ENCODE measurements at regions not wholly inside any gene's neighbourhood (a gene's known extent, or its start where the extent isn't known, plus 50 kb on each side); places are given as distances from the start of the nearest gene placed in this dataset.
"Not testable (repeated sequence)": the region's sequence is repeated elsewhere in the genome, so short reads cannot be mapped to it uniquely, and the experiment has no call there.

DNA sequence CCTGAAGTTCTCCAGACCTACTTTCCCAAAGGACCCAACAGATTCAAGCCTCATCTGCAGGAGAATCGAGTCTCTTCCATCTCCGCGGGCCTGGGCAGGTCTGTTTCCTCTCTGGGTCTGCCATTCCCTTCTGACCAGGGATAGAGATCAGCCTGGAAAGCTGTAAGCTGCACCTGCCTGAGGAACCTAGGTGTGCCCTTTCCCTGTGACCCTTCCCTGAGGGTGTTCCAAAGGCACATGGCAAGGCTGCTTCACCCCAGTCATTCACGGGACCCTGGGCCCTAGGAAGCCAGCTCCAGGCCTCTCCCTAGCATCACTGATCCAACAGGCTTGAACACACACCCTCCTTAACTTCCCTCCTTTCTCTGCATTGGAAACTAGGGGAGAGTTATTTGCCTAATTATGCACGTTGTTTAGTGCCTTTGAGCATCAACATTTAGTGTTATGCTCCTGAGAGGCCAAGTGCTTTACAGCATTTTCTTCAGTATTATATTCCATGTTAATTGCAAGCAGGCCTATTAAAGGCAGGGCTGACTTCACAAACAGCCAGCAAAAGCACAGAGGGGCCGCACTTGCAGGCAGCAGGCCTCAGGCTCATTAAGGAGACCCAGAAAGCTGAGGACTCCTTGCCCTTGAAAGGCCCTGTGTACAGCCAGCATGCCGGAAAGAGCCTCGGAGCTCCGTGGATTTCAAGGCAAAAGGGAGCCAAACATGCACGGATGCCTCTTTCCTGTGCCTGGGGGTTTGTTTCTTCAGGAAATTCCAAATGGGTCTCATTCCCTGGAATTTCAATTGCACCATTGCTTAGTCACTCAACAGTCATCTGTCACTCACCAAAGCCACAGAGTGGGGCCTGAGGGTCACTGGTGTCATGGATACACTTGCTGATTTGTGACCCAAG is 91.0 kb upstream of the FAM20C start:
- DNase-seq (ENCODE audit: low spot score) = no peak

DNA sequence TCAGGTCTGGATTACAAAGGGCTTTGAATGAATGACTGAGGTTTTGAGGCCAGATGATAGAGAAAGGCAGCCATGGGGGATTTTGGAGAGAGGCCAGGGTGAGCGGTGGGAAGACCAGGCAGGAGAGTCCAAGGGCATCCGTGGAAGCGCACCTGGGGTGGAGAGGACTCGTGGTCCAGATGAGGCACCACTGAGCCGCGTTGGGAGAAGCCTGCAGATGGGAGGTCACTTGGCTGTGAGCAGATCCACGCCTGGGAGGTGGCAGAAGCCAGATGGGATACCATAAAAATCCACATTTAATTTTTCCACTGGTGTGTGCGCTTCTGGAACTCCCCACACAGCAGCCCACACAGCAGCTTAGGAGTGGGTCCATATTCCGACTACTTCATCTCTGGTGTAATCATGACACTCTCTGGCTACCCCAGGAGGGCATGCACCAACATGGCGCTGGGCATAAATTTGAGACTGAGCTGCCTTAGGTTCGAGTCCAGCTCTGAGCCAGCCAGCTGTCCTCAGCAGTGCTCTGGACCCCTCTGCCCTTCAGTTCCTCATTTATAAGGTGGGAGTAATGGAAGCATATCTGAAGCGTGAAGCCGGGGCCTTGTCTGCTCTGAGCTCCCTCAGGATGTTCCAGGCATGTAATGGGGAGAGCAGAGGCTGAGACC is 90.2 kb upstream of the FAM20C start:
- DNase-seq (ENCODE audit: low spot score) = no peak

DNA sequence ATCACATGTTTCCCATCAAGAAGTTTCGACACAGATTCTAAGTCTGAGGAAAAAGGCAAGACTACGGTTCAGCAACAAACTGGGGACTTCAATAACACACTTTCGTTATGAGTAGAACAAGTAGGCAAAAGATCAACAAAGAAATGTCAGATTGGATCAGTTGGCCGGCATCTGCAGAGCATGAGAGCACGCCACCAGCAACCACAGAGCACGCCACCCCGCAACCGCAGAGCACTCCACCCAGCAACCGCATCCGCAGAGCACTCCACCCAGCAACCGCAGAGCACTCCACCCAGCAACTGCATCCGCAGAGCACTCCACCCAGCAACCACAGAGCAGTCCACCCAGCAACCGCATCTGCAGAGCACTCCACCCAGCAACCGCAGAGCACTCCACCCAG is 89.7 kb upstream of the FAM20C start:
- no peak for DNase-seq (ENCODE audit: low spot score)

DNA sequence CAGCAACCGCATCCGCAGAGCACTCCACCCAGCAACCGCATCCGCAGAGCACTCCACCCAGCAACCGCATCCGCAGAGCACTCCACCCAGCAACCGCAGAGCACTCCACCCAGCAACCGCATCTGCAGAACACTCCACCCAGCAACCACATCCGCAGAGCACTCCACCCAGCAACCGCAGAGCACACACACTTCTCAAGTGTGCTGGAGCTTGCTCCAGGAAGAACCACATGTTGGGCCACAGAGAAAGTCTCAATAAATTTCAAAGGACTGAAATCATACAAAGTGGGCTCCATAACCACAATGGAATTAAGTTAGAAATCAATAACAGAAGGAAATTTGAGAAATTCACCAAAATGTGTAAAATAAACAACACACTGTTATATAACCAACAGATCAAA is 88.4 kb upstream of the FAM20C start:
- not testable (repeated sequence) for DNase-seq (ENCODE audit: low spot score)

DNA sequence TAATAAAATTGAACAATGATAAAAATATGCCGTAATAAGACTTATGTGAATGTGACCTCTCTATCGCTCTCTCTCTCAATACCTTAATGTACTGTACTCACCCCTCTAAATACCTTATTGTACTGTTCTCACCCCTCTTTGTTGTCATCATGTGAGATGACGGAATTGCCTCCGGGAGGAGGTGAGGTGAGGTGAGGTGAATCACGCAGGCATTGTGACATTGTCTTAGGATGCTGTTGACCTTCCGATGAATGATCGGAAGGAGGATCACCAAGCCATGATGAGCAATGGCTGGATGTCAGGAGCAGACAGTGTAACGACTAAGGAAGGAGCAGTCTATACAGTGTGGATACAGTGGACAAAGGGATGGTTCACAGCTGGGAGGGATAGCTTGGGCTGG is 87.4 kb upstream of the FAM20C start:
- DNase-seq (ENCODE audit: low spot score) = no peak

DNA sequence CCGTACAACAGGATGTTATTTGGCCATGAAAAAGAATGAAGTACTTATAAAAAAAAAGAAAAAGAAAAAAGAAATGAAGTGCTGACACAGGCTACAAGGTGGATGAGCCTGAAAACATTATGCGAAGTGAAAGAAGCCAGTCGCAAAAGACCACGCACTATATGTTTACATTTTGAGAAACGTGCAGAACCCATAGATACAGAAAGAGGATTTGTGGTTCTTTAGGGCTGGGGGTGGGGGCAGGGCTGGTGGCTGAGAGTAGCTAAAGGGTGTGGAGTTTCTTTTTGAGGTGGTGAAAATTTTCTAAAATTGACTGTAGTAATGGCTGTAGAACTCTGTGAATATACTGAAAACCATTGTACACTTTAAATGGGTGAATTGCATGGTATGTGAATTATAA is 86.0 kb upstream of the FAM20C start:
- no peak for DNase-seq (ENCODE audit: low spot score)

DNA sequence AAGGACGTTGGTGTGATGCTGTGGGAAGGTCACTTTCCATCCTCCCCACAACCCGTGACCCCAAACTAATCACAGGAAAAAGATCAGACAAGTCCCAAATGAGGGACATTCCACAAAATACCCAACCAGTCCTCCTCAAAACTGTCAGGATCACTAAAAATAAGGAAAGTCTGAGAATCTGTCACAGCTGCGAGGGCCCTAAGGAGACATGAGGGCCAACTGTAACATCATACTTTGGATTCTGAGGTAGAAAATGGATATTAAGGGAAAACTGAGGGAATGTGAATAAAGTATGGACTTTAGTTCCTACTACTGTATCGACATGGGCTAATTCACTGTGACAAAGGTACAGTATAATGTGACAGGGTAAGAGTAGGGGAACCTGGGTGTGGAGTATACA is 85.1 kb upstream of the FAM20C start:
- DNase-seq (ENCODE audit: low spot score) = no peak

DNA sequence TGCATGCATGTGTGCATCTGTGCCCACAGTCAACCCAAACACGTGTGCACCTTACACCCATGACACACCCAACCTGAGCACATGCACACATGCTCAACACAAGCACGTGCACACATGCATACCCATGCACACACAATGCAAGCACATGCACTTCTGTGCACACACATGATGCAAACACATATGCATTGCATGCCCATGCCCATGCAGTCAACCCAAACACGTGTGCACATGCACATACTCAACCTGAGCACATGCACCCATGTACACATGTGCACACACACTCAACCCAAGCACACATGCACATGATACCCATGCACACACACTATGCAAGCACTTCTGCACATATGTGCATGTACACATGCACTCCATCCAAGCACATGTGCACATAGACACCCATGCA is 84.5 kb upstream of the FAM20C start:
- no peak for DNase-seq (ENCODE audit: low spot score)

DNA sequence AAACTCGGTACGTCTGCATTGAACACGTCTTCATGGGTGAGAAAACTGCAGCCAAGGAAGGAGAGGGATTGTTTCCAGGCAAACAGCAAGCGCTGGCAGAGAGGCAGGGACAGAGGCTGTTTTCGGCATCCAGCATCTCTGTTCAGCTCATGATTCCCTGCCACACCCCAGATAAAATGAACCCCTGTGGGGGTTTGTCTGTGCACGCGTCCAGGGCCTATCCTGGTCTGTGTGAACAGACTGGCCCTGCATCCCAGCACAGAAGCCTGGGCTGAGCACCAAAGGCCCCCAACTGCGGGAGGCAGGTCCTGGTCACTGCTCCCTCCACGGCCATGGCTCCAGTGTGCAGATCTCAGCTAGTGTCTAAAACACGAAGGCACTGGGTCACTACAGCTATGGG is 83.3 kb upstream of the FAM20C start:
- no peak for DNase-seq (ENCODE audit: low spot score)

DNA sequence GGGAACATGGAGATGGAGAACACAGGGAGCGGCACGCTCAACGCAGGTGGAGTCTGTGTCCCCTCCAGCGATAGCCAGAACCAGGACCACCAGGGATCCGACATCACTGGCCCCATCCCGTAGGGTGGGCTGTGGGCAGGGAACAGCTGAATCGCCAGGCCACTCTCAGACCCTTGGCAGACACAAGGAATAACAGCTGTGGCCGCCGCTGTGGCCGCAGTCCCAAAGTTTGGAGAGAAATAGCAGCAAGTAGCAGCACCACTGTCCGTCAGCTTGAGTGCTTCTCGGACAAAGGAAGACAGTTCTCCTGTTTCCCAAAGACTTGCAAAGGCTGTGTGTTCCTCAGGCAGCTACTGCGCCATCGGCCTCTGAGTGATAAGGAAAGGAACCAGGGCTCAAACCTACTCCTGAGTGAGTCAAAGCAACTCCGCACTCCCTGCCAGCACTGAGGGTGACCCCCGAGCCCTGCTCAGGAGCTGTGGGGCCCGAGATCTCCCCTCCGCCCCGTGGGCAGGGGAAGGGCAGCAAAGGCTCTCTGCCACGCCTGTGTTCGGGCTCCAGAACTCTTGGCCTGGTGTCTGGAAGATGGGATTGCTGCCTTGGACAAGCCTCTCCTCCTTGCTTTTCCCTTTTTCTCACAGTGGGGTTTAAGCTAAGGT is 82.3 kb upstream of the FAM20C start:
- DNase-seq (ENCODE audit: low spot score) = no peak

DNA sequence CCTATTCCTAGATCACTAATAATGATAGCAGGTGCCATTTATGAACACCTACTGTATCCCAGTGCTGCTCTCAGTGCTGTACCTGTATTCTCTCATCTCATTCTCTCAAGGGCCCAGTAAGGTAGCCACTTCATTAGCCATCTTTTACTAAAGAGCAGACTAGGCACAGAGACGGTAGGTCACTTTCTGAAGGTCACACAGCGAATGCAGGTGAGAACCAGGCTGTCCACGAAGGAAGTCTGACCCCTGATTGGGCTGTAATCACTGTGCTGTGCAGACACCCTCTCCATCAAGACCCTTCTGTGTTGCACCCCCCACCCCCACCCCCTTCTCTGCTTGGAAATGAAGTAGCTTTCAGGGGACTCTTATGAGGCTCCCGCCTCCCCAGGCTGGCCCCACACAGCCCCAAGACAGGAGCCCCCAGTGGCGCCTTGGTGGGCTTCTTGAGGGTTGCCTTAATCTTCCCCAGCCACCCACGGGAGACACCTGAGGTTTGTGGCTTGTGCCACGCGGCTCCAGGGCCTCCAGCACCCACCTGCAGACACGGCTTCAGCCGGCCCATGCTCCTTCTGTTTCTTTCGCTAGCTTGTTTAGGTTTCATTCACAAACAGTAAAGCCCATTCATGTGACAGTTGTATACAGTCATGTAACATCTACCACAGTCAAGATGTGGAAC is 81.7 kb upstream of the FAM20C start:
- DNase-seq (ENCODE audit: low spot score) = no peak

DNA sequence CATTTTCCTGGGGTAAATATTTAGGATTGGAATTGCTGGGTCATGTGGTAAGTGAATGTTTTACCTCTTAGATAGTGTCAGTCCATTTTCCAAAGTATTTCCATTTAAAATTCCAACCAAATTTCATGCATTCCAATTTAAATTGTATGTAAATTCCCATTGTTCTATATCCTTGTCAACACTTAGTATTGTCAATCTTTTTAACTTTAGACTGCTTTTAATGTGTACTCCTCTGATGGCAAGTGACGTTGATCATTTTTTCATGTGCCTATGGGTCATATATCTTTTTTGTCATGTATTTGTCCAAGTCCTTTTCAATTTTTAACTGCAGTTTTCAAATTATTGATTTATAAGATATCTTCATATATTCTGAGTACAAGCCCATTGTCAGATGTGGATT is 80.8 kb upstream of the FAM20C start:
- no peak for DNase-seq (ENCODE audit: low spot score)

DNA sequence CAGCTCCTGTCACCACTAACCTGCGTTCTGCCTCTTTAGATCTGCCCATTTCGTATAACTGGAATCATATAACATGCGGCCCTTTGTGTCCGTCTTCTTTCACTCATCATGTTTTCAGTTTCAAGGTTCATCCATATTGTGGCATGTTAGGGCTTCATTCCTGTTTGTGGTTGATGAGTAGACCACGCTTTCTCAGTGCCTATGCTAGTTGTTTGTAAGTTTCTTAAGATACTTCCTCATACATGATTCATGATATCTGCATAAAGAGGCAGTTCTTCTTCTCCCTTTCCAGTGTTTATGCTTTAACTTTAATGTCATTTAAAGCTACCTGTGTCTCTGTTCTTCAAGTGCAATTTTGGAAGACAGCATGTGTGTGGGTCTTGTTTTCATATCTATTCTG is 79.5 kb upstream of the FAM20C start:
- DNase-seq (ENCODE audit: low spot score) = no peak

DNA sequence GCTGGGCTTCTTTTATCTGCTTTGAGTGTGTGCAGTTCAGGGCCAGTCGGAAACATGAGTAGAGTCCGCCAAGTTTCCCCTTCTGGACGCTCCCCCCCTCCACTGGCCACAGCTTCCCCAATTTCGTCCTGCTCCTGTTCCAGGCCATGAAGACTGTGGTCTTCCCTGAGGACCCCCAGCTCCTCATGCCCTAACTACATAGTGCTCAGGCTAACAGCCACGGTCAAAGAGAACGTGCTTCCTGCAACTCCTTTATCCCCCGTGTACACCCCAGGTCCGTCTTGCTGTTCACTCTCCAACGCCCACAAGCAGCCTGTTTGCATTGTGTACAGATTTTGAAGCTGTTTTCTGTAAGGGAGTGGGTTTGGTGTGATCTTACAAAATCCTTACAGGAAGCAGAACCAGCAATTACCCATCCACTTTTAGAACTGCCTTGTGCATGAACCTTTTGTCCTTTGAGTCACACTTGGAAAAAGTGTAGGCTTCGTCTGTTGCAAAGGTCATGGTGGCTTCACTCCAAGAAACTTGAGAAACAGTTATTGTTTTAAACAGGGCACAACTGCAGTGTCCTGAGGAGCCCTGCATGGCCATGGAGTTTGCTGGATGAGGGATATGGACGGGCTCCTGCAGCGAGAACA is 77.0 kb upstream of the FAM20C start:
- no peak for DNase-seq (ENCODE audit: low spot score)

DNA sequence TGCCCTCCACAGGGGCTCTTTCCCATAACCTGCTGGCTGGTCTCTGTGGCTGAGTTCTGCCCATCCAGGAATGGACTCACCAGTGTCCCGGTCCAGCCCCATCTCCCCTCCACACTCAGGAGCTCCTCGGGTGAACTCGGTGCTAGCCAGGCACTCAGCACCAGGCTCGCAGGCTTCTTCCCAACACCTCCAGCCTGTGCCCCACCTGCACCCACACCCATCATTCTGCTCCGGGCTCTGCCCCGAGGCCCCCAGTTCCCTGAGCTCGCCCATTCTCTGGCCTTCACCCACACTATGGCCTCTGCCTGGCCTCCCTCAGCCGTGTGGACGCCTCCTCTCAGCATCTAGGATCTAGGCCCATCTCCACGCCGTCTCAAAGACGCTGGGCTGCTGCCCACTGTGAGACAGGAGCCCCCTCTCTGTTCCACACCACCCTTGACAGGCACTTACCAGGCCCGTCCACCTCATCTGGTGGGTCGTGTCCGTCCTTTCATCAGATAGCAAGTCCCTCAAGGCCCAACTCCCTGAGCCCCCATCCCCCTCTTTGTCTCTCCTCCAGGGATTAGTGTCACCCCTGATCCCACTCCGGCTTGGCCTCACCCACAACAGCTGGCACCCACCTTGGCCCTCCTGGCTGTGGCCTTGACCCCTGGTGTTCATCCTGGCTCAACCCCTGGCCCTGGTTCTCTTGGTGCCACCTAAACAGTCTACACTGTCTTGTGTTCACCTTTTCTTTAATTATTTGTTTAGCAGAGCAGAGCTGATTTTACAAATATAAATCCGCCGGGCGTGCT is 76.0 kb upstream of the FAM20C start:
- DNase-seq (ENCODE audit: low spot score) = no peak

DNA sequence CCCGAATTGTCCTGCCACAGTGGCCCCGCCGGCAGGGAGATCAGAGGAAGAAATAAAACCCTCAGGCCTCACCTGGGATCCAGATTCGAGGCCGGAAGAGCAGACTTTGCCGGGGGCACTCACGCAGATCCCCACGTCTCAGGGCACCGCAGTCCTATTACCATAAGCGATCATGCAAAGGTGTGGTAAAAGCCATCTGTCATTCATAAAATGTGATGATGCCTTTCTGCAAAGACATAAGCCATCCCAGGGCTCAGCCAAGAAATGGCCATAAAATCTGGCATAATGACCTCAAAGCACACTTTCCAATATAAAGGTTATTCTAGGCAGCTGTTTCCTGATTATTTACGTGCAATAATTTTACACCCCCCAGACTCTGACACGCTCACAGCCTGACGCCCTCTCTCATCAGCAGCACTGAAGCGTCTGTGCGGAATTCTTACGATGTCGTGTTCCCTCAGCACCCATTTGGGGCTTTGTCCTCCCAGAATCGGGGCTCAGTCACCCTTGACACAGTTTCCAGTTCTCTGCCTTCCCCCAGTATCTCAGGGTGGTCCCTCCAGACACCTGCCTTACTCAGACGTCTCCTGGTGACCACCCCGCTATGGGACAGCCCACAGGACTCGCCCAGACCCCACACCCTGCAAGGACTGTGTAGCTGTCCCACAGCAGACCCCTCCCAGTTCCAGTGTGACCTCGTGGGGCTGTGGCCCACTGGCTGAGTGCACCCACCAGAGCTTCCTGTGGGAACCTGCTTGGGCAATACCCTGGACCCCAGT is 74.3 kb upstream of the FAM20C start:
- DNase-seq (ENCODE audit: low spot score) = no peak

DNA sequence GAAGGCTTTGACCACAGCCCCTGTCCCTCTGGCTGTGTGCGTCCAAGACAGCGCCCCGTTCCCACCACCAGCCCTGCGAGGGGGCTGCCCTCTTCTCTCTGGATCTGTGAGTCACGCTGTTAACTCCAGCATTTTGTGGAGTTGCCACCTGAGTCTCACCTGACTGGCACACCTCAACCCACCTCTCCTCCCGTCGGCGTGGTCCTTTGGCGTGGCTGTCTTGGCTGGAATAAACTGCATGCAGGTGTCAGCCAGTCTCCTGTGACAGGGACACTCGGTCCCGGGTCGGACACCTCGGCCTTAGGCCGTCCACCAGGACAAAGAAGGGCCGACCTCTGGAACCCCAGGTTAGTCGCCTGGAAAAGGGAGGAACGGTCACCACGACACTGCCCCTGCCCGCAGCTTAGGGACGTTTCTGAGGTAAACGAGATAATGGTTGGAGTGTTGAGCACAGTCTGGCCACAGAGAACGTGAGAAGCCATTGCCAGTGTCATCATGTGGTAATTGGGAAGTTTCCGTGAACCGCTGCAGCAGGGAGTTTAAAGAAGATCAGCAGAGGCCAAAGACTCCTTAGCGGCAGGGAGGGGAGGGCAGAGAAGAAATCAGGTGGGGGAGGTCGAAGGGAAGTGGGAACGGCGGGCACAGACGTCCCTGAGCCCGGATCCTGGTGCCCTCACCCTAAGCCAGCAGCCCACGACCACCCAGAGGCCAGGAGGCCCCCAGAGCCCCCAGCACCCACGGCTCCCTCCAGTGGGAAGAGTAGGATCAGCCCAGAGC is 73.6 kb upstream of the FAM20C start:
- no peak for DNase-seq (ENCODE audit: low spot score)

DNA sequence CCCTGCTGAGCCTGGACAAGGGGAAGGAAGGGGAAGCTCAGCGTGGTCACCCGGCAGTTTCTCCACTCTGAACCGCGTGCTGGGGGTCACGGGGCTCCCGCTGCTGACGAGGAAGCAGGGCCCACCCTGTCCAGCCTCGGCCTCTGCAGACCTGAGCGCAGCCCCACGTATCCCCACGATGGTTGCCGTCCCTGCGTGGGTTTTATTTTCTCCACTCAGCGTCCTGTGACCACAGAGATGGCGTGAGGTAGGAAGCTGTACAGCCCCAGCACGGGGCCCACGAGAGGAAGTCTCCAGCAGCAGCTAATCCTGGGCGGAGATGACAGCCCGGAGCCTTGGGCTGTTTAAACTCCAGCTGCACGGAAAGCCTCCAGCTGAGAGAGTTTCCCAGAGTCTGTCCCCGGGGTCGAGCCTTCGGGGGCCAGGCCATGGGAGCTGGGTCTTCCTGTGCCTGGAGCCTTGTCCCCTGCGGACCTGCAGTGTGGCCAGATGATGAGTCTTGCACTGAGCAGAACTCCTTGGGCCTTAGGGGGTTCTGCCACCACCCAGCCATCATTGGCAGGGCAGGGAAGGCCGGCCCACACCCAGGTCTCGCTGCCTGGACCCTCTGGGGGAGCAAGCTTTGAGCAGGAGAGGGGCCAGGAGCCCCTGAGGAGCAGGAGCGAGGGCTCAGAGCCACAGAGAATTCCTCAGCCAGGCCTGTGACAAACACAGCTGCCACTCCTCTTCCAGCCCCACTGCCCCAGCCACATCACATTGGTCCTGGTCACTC is 72.8 kb upstream of the FAM20C start:
- no peak for DNase-seq (ENCODE audit: low spot score)
